OCI-LY7 (cell line): ENCODE measurements at regions not wholly inside any gene's neighbourhood (a gene's known extent, or its start where the extent isn't known, plus 50 kb on each side); places are given as distances from the start of the nearest gene placed in this dataset.

Experiments used
- CTCF ChIP-seq: fragments of 200-600 bp; sonication (generic); conservative IDR thresholded peaks from 2 replicates; pipeline ENCODE4 v1.5.1; 2014; ENCODE audit warnings: mild to moderate bottlenecking, antibody characterized with exemption, low read length, moderate library complexity, mixed read lengths
- EZH2phosphoT487 ChIP-seq: fragments of 200-600 bp; sonication (generic); IDR thresholded peaks from 2 replicates; pipeline ENCODE4 v1.6.1; 2018; ENCODE audit warnings: low read depth, borderline replicate concordance, mild to moderate bottlenecking, mixed run types, antibody characterized with exemption, low read length, moderate library complexity, mixed read lengths

DNA sequence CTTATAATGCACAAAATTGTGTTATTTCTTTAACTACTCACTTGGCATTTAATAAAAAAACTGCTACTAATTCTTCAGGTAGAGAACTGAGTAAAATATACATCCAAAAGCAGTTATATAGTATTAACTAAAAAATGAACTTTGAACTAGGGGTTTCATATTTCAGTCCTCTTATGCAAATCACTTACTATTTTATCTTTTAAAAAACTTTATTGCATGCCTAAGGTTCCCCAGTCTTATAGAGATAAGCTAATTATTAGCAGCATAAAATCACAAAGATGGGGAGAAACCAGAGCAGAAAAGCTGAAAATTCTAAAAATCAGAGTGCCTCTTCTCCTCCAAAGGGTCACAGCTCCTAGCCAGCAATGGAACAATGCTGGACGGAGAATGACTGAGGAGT is 228.0 kb downstream of the CALCRL start:
- TF ChIP-seq CTCF (no peak), EZH2phosphoT487 (no peak)
